ENCODE measurements at regions not wholly inside any gene's neighbourhood (a gene's known extent, or its start where the extent isn't known, plus 50 kb on each side); places are given as distances from the start of the nearest gene placed in this dataset.

DNA sequence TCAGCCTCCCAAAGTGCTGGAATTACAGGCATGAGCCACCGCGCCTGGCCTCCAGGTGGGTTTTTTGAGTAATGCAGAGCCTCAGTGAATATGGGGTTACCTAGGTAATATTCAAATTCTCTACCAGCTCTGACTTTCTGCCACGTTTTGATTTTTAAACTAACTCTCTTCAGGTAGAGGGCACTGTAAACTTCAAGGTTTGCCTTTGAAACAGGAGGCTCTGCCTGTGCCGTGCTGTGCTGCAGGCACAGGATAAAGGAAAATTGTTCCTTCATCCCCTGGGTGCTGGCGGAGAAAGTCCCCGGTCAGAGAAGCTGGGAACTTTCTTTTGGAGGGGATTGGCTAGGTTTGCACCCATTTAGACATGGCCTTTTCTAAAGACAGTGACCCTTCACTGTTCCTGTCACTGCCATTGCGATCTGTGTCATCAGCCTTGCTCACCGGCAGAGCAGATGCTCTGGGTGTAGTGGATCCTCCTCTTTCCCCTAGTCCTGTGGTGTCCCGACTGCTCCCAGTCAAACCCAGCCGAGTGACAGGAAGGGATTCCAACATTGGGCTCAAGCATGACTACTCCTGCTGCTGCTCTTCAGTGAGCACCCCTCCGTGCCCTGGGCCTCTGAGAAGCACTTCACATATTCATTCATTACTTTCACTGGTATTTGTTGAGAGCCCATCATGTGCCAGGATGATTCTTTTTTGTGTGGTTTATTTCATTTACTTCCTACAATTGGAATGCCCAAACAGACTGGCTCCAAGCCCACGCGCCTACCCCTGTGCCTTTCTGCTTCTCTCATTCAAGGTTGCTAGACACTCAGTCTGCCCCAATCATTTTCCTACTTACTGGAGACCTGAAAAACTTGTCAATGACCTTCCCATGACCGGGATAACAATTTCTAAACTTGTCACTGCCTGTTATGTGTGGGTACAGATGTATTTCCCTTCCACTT lies 103.6 kb downstream of the TMEM30B start:
- WGBS (ENCODE audit: insufficient coverage): 83% methylated on average over 13 of the region's 14 CpGs
- TF ChIP-seq, protein P1, sequence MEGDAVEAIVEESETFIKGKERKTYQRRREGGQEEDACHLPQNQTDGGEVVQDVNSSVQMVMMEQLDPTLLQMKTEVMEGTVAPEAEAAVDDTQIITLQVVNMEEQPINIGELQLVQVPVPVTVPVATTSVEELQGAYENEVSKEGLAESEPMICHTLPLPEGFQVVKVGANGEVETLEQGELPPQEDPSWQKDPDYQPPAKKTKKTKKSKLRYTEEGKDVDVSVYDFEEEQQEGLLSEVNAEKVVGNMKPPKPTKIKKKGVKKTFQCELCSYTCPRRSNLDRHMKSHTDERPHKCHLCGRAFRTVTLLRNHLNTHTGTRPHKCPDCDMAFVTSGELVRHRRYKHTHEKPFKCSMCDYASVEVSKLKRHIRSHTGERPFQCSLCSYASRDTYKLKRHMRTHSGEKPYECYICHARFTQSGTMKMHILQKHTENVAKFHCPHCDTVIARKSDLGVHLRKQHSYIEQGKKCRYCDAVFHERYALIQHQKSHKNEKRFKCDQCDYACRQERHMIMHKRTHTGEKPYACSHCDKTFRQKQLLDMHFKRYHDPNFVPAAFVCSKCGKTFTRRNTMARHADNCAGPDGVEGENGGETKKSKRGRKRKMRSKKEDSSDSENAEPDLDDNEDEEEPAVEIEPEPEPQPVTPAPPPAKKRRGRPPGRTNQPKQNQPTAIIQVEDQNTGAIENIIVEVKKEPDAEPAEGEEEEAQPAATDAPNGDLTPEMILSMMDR (IDR thresholded peaks at IDR 0.05): no peak
- H3K27ac ChIP-seq (ENCODE audit: low read length): no peak overlapping the region
- H3K4me1 ChIP-seq (ENCODE audit: control insufficient read depth, insufficient read depth, low read length): no peaks in the 10 kb centered on the region
- H3K27me3 ChIP-seq (ENCODE audit: control insufficient read depth, insufficient read depth, low read length): no peaks in the 10 kb centered on the region
- peaks cover 11 to 16% of the 10 kb centered on the region in 2 donors for H3K27me3 Mint-ChIP-seq (ENCODE audit: low read depth in 2 of 2)
- no peaks in the 10 kb centered on the region for H3K36me3 Mint-ChIP-seq
- H3K9me3 Mint-ChIP-seq: no peaks in the 10 kb centered on the region
- no peaks in the 10 kb centered on the region for H3K9me3 ChIP-seq (ENCODE audit: control insufficient read depth, insufficient read depth, low read length)
- H3K4me3 ChIP-seq (ENCODE audit: low read length): no peak overlapping the region
- H3K27ac Mint-ChIP-seq: no peak overlapping the region
- DNase-seq (no peak), ATAC-seq (no peak)
- no peak overlapping the region for H3K4me3 Mint-ChIP-seq
- H3K4me1 Mint-ChIP-seq: no peaks in the 10 kb centered on the region
- no peaks in the 10 kb centered on the region for H3K36me3 ChIP-seq (ENCODE audit: control insufficient read depth, insufficient read depth, low read length)
- intact Hi-C loops (cut with micrococcal nuclease): no loop called here

DNA sequence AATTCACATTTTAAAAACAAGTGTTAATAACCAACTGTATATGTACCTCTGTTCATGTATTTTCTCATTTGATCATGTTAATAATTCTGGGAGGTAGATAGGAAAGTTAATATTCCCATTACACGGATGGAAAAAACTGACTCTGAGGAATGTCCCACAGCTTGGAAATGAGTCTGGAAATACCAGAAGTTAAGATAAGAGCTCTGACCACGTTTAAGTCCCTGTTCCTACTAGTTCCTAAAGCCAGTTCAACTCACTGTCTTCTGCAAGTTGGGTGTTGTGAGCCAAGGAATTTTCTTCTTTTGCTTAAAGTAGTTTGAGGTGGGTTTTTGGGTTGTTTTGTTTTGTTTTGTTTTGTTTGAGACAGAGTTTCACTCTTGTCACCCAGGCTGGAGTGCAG lies 104.5 kb downstream of the TMEM30B start:
- no peaks in the 10 kb centered on the region for H3K4me1 Mint-ChIP-seq
- H3K27ac Mint-ChIP-seq: no peak overlapping the region
- no peak overlapping the region for H3K27ac ChIP-seq (ENCODE audit: low read length)
- intact Hi-C loops (cut with micrococcal nuclease): no loop called here
- ATAC-seq (no peak), DNase-seq (no peak)
- TF ChIP-seq, protein P1 (IDR thresholded peaks at IDR 0.05): no peak
- H3K27me3 Mint-ChIP-seq (ENCODE audit: low read depth in 2 of 2): peaks cover 11 to 16% of the 10 kb centered on the region in 2 donors
- no peaks in the 10 kb centered on the region for H3K4me1 ChIP-seq (ENCODE audit: control insufficient read depth, insufficient read depth, low read length)
- no peaks in the 10 kb centered on the region for H3K9me3 Mint-ChIP-seq
- no peaks in the 10 kb centered on the region for H3K9me3 ChIP-seq (ENCODE audit: control insufficient read depth, insufficient read depth, low read length)
- H3K4me3 ChIP-seq (ENCODE audit: low read length): no peak overlapping the region
- H3K36me3 Mint-ChIP-seq: no peaks in the 10 kb centered on the region
- no peaks in the 10 kb centered on the region for H3K27me3 ChIP-seq (ENCODE audit: control insufficient read depth, insufficient read depth, low read length)
- H3K36me3 ChIP-seq (ENCODE audit: control insufficient read depth, insufficient read depth, low read length): no peaks in the 10 kb centered on the region
- H3K4me3 Mint-ChIP-seq: no peak overlapping the region
- WGBS (ENCODE audit: insufficient coverage): 57% methylated on average over 2 of the region's 2 CpGs

DNA sequence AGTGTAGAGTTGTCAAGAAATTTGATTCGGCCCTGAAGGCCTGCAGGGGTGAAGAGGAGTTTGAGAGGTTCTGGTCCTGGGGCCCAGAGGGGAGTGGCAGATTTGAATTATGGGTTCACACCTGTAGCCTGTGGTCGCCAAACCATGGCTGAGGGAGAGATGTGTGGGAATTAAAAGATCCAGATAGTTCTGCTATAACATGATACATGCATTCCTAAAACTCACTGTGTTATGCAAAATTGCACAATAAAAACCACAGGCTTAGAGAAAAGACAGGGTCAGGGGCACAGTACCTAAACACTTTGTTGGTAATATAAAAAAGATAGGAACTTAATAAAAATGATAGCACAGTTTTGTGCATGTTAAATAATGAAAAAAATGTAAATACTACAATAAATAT lies 106.2 kb downstream of the TMEM30B start:
- H3K27ac Mint-ChIP-seq: no peak overlapping the region
- peaks cover 12 to 25% of the 10 kb centered on the region in 2 donors for H3K27me3 Mint-ChIP-seq (ENCODE audit: low read depth in 2 of 2)
- no peaks in the 10 kb centered on the region for H3K36me3 Mint-ChIP-seq
- Histone ChIP-seq H3K27me3 (ENCODE audit: control insufficient read depth, insufficient read depth, low read length) (no peaks in the 10 kb centered on the region), H3K27ac (ENCODE audit: low read length) (no peak overlapping the region), H3K4me3 (ENCODE audit: low read length) (no peak overlapping the region), H3K9me3 (ENCODE audit: control insufficient read depth, insufficient read depth, low read length) (no peaks in the 10 kb centered on the region), H3K4me1 (ENCODE audit: control insufficient read depth, insufficient read depth, low read length) (no peaks in the 10 kb centered on the region), H3K36me3 (ENCODE audit: control insufficient read depth, insufficient read depth, low read length) (no peaks in the 10 kb centered on the region)
- DNase-seq: no peak
- no peaks in the 10 kb centered on the region for H3K4me1 Mint-ChIP-seq
- TF ChIP-seq, protein P1 (IDR thresholded peaks at IDR 0.05): no peak
- no peak for ATAC-seq
- WGBS (ENCODE audit: insufficient coverage): 81% methylated on average over 2 of the region's 2 CpGs
- no peak overlapping the region for H3K4me3 Mint-ChIP-seq
- intact Hi-C loops (cut with micrococcal nuclease): no loop called here
- H3K9me3 Mint-ChIP-seq: no peaks in the 10 kb centered on the region
